ENCODE measurements at regions not wholly inside any gene's neighbourhood (a gene's known extent, or its start where the extent isn't known, plus 50 kb on each side); places are given as distances from the start of the nearest gene placed in this dataset.

- Histone ChIP-seq H3K9me3 (ENCODE audit: control insufficient read depth, insufficient read depth, low read depth, low read length) (0 out of 2 replicates have a peak, but pooled peaks cover under 1% of the 10 kb centered on the region), H3K27ac (ENCODE audit: low read depth, low read length) (no peak overlapping the region), H3K4me1 (ENCODE audit: control insufficient read depth, insufficient read depth, low read length) (no peaks in the 10 kb centered on the region), H3K9ac (ENCODE audit: low read length) (no peak overlapping the region), H3K36me3 (ENCODE audit: control insufficient read depth, insufficient read depth, low read length) (no peaks in the 10 kb centered on the region), H3K27me3 (ENCODE audit: control insufficient read depth, insufficient read depth, low read length) (no peaks in the 10 kb centered on the region), H3K4me3 (ENCODE audit: low read depth, low read length) (no peak overlapping the region)
Observed at GRCh38 chr4:57575426-57575825, 465.2 kb upstream of the IGFBP7 start.

- Histone ChIP-seq H3K4me1 (ENCODE audit: control insufficient read depth, insufficient read depth, low read length) (no peaks in the 10 kb centered on the region), H3K36me3 (ENCODE audit: control insufficient read depth, insufficient read depth, low read length) (no peaks in the 10 kb centered on the region), H3K27me3 (ENCODE audit: control insufficient read depth, insufficient read depth, low read length) (no peaks in the 10 kb centered on the region), H3K27ac (ENCODE audit: low read depth, low read length) (no peak overlapping the region), H3K9me3 (ENCODE audit: control insufficient read depth, insufficient read depth, low read depth, low read length) (no peaks in the 10 kb centered on the region), H3K4me3 (ENCODE audit: low read depth, low read length) (no peak overlapping the region), H3K9ac (ENCODE audit: low read length) (no peak overlapping the region)
Observed at GRCh38 chr4:57554556-57555092, 444.4 kb upstream of the IGFBP7 start.

- Histone ChIP-seq H3K36me3 (ENCODE audit: control insufficient read depth, insufficient read depth, low read length) (no peaks in the 10 kb centered on the region), H3K27ac (ENCODE audit: low read depth, low read length) (no peak overlapping the region), H3K27me3 (ENCODE audit: control insufficient read depth, insufficient read depth, low read length) (no peaks in the 10 kb centered on the region), H3K9ac (ENCODE audit: low read length) (no peak overlapping the region), H3K4me1 (ENCODE audit: control insufficient read depth, insufficient read depth, low read length) (no peaks in the 10 kb centered on the region), H3K4me3 (ENCODE audit: low read depth, low read length) (no peak overlapping the region), H3K9me3 (ENCODE audit: control insufficient read depth, insufficient read depth, low read depth, low read length) (no peaks in the 10 kb centered on the region)
Observed at GRCh38 chr4:57553728-57554127, 443.5 kb upstream of the IGFBP7 start.

GRCh38 chr4:57550198-57550597 is 440.0 kb upstream of the IGFBP7 start:
- no peaks in the 10 kb centered on the region; the same call in 1 of the 2 replicates for H3K27me3 ChIP-seq (ENCODE audit: control insufficient read depth, insufficient read depth, low read length)
- H3K36me3 ChIP-seq (ENCODE audit: control insufficient read depth, insufficient read depth, low read length), result no peaks in the 10 kb centered on the region
- peaks cover 12% of the 10 kb centered on the region for H3K4me1 ChIP-seq (ENCODE audit: control insufficient read depth, insufficient read depth, low read length)
- no peaks in the 10 kb centered on the region for H3K9me3 ChIP-seq (ENCODE audit: control insufficient read depth, insufficient read depth, low read depth, low read length)
- no peak overlapping the region for H3K9ac ChIP-seq (ENCODE audit: low read length)
- no peak overlapping the region for H3K4me3 ChIP-seq (ENCODE audit: low read depth, low read length)
- H3K27ac ChIP-seq (ENCODE audit: low read depth, low read length), result no peak overlapping the region

- Histone ChIP-seq H3K9me3 (ENCODE audit: control insufficient read depth, insufficient read depth, low read depth, low read length) (no peaks in the 10 kb centered on the region), H3K27me3 (ENCODE audit: control insufficient read depth, insufficient read depth, low read length) (no peaks in the 10 kb centered on the region; the same call in 1 of the 2 replicates), H3K36me3 (ENCODE audit: control insufficient read depth, insufficient read depth, low read length) (no peaks in the 10 kb centered on the region), H3K4me3 (ENCODE audit: low read depth, low read length) (no peak overlapping the region), H3K27ac (ENCODE audit: low read depth, low read length) (no peak overlapping the region), H3K9ac (ENCODE audit: low read length) (no peak overlapping the region), H3K4me1 (ENCODE audit: control insufficient read depth, insufficient read depth, low read length) (peaks cover 24% of the 10 kb centered on the region)
Observed at GRCh38 chr4:57548856-57549255, 438.7 kb upstream of the IGFBP7 start.

GRCh38 chr4:57544811-57545654 is 434.8 kb upstream of the IGFBP7 start:
- Histone ChIP-seq H3K9me3 (ENCODE audit: control insufficient read depth, insufficient read depth, low read depth, low read length) (no peaks in the 10 kb centered on the region), H3K27ac (ENCODE audit: low read depth, low read length) (no peak overlapping the region)

GRCh38 chr4:57504797-57505530 is 394.8 kb upstream of the IGFBP7 start:
- Histone ChIP-seq H3K36me3 (ENCODE audit: control insufficient read depth, insufficient read depth, low read length) (no peaks in the 10 kb centered on the region), H3K9ac (ENCODE audit: low read length) (no peak overlapping the region), H3K27me3 (ENCODE audit: control insufficient read depth, insufficient read depth, low read length) (no peaks in the 10 kb centered on the region), H3K4me3 (ENCODE audit: low read depth, low read length) (no peak overlapping the region), H3K4me1 (ENCODE audit: control insufficient read depth, insufficient read depth, low read length) (no peaks in the 10 kb centered on the region), H3K9me3 (ENCODE audit: control insufficient read depth, insufficient read depth, low read depth, low read length) (no peaks in the 10 kb centered on the region), H3K27ac (ENCODE audit: low read depth, low read length) (no peak overlapping the region)

More at GRCh38 chr4:57544811-57545654, 434.8 kb upstream of the IGFBP7 start:
- H3K4me3 ChIP-seq (ENCODE audit: low read depth, low read length), result no peak overlapping the region; the same call in 1 of the 2 replicates
- H3K36me3 ChIP-seq (ENCODE audit: control insufficient read depth, insufficient read depth, low read length), result no peaks in the 10 kb centered on the region
- H3K9ac ChIP-seq (ENCODE audit: low read length), result no peak overlapping the region
- H3K4me1 ChIP-seq (ENCODE audit: control insufficient read depth, insufficient read depth, low read length), result peaks cover 28% of the 10 kb centered on the region
- no peaks in the 10 kb centered on the region; the same call in 1 of the 2 replicates for H3K27me3 ChIP-seq (ENCODE audit: control insufficient read depth, insufficient read depth, low read length)

GRCh38 chr4:57504139-57504538 is 394.0 kb upstream of the IGFBP7 start:
- H3K4me3 ChIP-seq (ENCODE audit: low read depth, low read length), result no peak overlapping the region
- H3K27me3 ChIP-seq (ENCODE audit: control insufficient read depth, insufficient read depth, low read length), result no peaks in the 10 kb centered on the region
- H3K4me1 ChIP-seq (ENCODE audit: control insufficient read depth, insufficient read depth, low read length), result no peaks in the 10 kb centered on the region
- no peaks in the 10 kb centered on the region for H3K9me3 ChIP-seq (ENCODE audit: control insufficient read depth, insufficient read depth, low read depth, low read length)
- no peak overlapping the region for H3K9ac ChIP-seq (ENCODE audit: low read length)
- H3K36me3 ChIP-seq (ENCODE audit: control insufficient read depth, insufficient read depth, low read length), result no peaks in the 10 kb centered on the region
- no peak overlapping the region for H3K27ac ChIP-seq (ENCODE audit: low read depth, low read length)

- H3K36me3 ChIP-seq (ENCODE audit: control insufficient read depth, insufficient read depth, low read length), result no peaks in the 10 kb centered on the region
- H3K4me3 ChIP-seq (ENCODE audit: low read depth, low read length), result no peak overlapping the region
- H3K9me3 ChIP-seq (ENCODE audit: control insufficient read depth, insufficient read depth, low read depth, low read length), result no peaks in the 10 kb centered on the region
- no peaks in the 10 kb centered on the region for H3K4me1 ChIP-seq (ENCODE audit: control insufficient read depth, insufficient read depth, low read length)
- no peak overlapping the region for H3K27ac ChIP-seq (ENCODE audit: low read depth, low read length)
- no peak overlapping the region for H3K9ac ChIP-seq (ENCODE audit: low read length)
- H3K27me3 ChIP-seq (ENCODE audit: control insufficient read depth, insufficient read depth, low read length), result no peaks in the 10 kb centered on the region
Observed at GRCh38 chr4:57501720-57502119, 391.5 kb upstream of the IGFBP7 start.

- Histone ChIP-seq H3K4me1 (ENCODE audit: control insufficient read depth, insufficient read depth, low read length) (no peaks in the 10 kb centered on the region), H3K9me3 (ENCODE audit: control insufficient read depth, insufficient read depth, low read depth, low read length) (no peaks in the 10 kb centered on the region), H3K27ac (ENCODE audit: low read depth, low read length) (no peak overlapping the region), H3K4me3 (ENCODE audit: low read depth, low read length) (no peak overlapping the region), H3K9ac (ENCODE audit: low read length) (no peak overlapping the region), H3K27me3 (ENCODE audit: control insufficient read depth, insufficient read depth, low read length) (no peaks in the 10 kb centered on the region), H3K36me3 (ENCODE audit: control insufficient read depth, insufficient read depth, low read length) (no peaks in the 10 kb centered on the region)
Observed at GRCh38 chr4:57499786-57500185, 389.6 kb upstream of the IGFBP7 start.

- no peak overlapping the region for H3K4me3 ChIP-seq (ENCODE audit: low read depth, low read length)
- no peak overlapping the region for H3K9ac ChIP-seq (ENCODE audit: low read length)
- H3K36me3 ChIP-seq (ENCODE audit: control insufficient read depth, insufficient read depth, low read length), result no peaks in the 10 kb centered on the region
- no peaks in the 10 kb centered on the region for H3K4me1 ChIP-seq (ENCODE audit: control insufficient read depth, insufficient read depth, low read length)
- no peaks in the 10 kb centered on the region for H3K9me3 ChIP-seq (ENCODE audit: control insufficient read depth, insufficient read depth, low read depth, low read length)
- no peak overlapping the region for H3K27ac ChIP-seq (ENCODE audit: low read depth, low read length)
- no peaks in the 10 kb centered on the region for H3K27me3 ChIP-seq (ENCODE audit: control insufficient read depth, insufficient read depth, low read length)
Observed at GRCh38 chr4:57498251-57498650, 388.1 kb upstream of the IGFBP7 start.
